H1 (cell line): ENCODE measurements at regions not wholly inside any gene's neighbourhood (a gene's known extent, or its start where the extent isn't known, plus 50 kb on each side); places are given as distances from the start of the nearest gene placed in this dataset.

Experiments
- CTCF ChIA-PET: fragments of 300-600 bp; sonication (Branson Sonifier 250); formaldehyde crosslinking; loops from one replicate; lab custom pipeline; 2021; ENCODE audit not compliant: partially characterized antibody; lab: Charles Lee
- POLR2A ChIA-PET: fragments of 300-600 bp; sonication (Branson Sonifier 250); formaldehyde crosslinking; loops from one replicate; lab custom pipeline; 2021; ENCODE audit warnings: inconsistent platforms; ENCODE audit not compliant: partially characterized antibody; lab: Charles Lee
- DNase-seq, 2 experiments: peaks; one replicate each; pipeline versions ENCODE4 v3.0.0 to v3.0.0-alpha.2; 2010 to 2022; ENCODE audit warnings: low spot score in 2 of 2, low read depth in 1 of 2, mixed read lengths in 1 of 2
- FAIRE-seq: peaks from 2 replicates; lab custom pipeline; 2011; peaks lifted over from hg19 to GRCh38; lab: Jason Lieb, UNC
- H2AFZ ChIP-seq: 2 replicates; pipeline ENCODE4 v1.8.1; 2012; ENCODE audit warnings: low read length, inconsistent platforms
- H2AK5ac ChIP-seq: 2 replicates; pipeline ENCODE4 v1.6.1; 2013; ENCODE audit warnings: low read depth, low read length
- H2BK120ac ChIP-seq: replicated peaks from 2 replicates; pipeline ENCODE3; 2013; ENCODE audit warnings: low read depth, low read length, inconsistent platforms
- H2BK12ac ChIP-seq: 2 replicates; pipeline ENCODE4 v1.6.1; 2013; ENCODE audit warnings: low read depth, low read length
- H2BK15ac ChIP-seq: 2 replicates; pipeline ENCODE4 v1.6.1; 2013; ENCODE audit warnings: low read length
- H2BK20ac ChIP-seq: 2 replicates; pipeline ENCODE4 v1.6.1; 2013; ENCODE audit warnings: low read length
- H2BK5ac ChIP-seq: 2 replicates; pipeline ENCODE4 v1.6.1; 2013; ENCODE audit warnings: low read depth, low read length
- H3K14ac ChIP-seq: 2 replicates; pipeline ENCODE4 v1.6.1; 2013; ENCODE audit warnings: inconsistent platforms; ENCODE audit not compliant: insufficient read length
- H3K18ac ChIP-seq: 2 replicates; pipeline ENCODE4 v1.6.1; 2013; ENCODE audit warnings: low read length; ENCODE audit errors: extremely low read depth
- H3K23ac ChIP-seq: 2 replicates; pipeline ENCODE4 v1.6.1; 2013; ENCODE audit warnings: inconsistent platforms; ENCODE audit not compliant: insufficient read length
- H3K23me2 ChIP-seq: 2 replicates; pipeline ENCODE4 v1.6.1; 2013; ENCODE audit warnings: low read depth, low read length
- H3K27ac ChIP-seq: 2 replicates; pipeline ENCODE4 v1.6.1; 2011; ENCODE audit warnings: low read depth, low read length, inconsistent platforms
- H3K27me3 ChIP-seq, 4 experiments: replicated peaks in 1 of 4; 1 replicate in 1 of 4; 2 replicates in 3 of 4; pipeline versions ENCODE4 v1.6.1 to v1.8.1; 2011 to 2013; ENCODE audit warnings: low read length in 3 of 4, mild to moderate bottlenecking in 3 of 4, inconsistent platforms in 2 of 4, mixed read lengths in 2 of 4, moderate library complexity in 1 of 4; ENCODE audit not compliant: control insufficient read depth in 3 of 4, insufficient read depth in 3 of 4; ENCODE audit errors: extremely low read depth in 1 of 4
- H3K36me3 ChIP-seq, 4 experiments: 2 replicates each; pipeline versions ENCODE4 v1.6.1 to v1.8.1; 2011 to 2013; ENCODE audit warnings: mild to moderate bottlenecking in 4 of 4, low read length in 3 of 4, moderate library complexity in 2 of 4, control low read depth in 1 of 4, inconsistent platforms in 1 of 4; ENCODE audit not compliant: insufficient read depth in 4 of 4, control insufficient read depth in 2 of 4
- H3K4ac ChIP-seq: replicated peaks from 2 replicates; pipeline ENCODE3; 2013; ENCODE audit warnings: low read length, low read depth, mixed read lengths, inconsistent platforms; ENCODE audit not compliant: insufficient read length
- H3K4me1 ChIP-seq, 4 experiments: replicated peaks in 1 of 4; 1 replicate in 1 of 4; 2 replicates in 3 of 4; pipeline versions ENCODE4 v1.6.1 to v1.8.1; 2011 to 2013; ENCODE audit warnings: low read length in 3 of 4, inconsistent platforms in 2 of 4, mixed read lengths in 1 of 4; ENCODE audit not compliant: insufficient read depth in 4 of 4, control insufficient read depth in 3 of 4
- H3K4me2 ChIP-seq, 2 experiments: 2 replicates each; pipeline versions ENCODE4 v1.6.1 to v1.8.1; 2011 to 2013; ENCODE audit warnings: low read depth in 2 of 2, low read length in 2 of 2, control low read depth in 1 of 2, inconsistent platforms in 1 of 2, mild to moderate bottlenecking in 1 of 2; ENCODE audit not compliant: insufficient read depth in 1 of 2
- H3K4me3 ChIP-seq, 4 experiments: fragments of 200-600, 300-600 bp in 1 of 4; sonication (generic), shearing (Covaris generic), sonication (Bioruptor Twin) in 1 of 4; 2 replicates each; pipeline versions ENCODE4 v1.5.1 to v1.8.1; 2011 to 2016; ENCODE audit warnings: low read length in 4 of 4, low read depth in 3 of 4, control low read depth in 2 of 4, inconsistent platforms in 2 of 4, mild to moderate bottlenecking in 2 of 4, mixed read lengths in 1 of 4, moderate library complexity in 1 of 4; ENCODE audit not compliant: insufficient read depth in 2 of 4; ENCODE audit errors: extremely low read depth in 1 of 4
- H3K56ac ChIP-seq: replicated peaks from 2 replicates; pipeline ENCODE3; 2013; ENCODE audit warnings: low read depth, mild to moderate bottlenecking, mixed read lengths, low read length, inconsistent platforms; ENCODE audit not compliant: insufficient read length
- H3K79me1 ChIP-seq: 2 replicates; pipeline ENCODE4 v1.6.1; 2013; ENCODE audit warnings: low read depth, low read length, control low read depth
- H3K79me2 ChIP-seq, 2 experiments: 2 replicates each; pipeline versions ENCODE4 v1.6.1 to v1.8.1; 2012 to 2013; ENCODE audit warnings: low read length in 2 of 2, mild to moderate bottlenecking in 2 of 2, inconsistent platforms in 1 of 2; ENCODE audit not compliant: insufficient read depth in 2 of 2, control insufficient read depth in 1 of 2
- H3K9ac ChIP-seq, 4 experiments: replicated peaks in 1 of 4; 1 replicate in 1 of 4; 2 replicates in 3 of 4; pipeline versions ENCODE4 v1.6.1 to v1.8.1; 2011 to 2013; ENCODE audit warnings: low read depth in 3 of 4, low read length in 3 of 4, control low read depth in 2 of 4, mild to moderate bottlenecking in 2 of 4, moderate library complexity in 2 of 4, inconsistent platforms in 1 of 4; ENCODE audit errors: extremely low read depth in 1 of 4
- H3K9me3 ChIP-seq, 2 experiments: 2 replicates each; pipeline versions ENCODE4 v1.6.1 to v1.8.1; 2012 to 2013; ENCODE audit warnings: mild to moderate bottlenecking in 2 of 2, moderate library complexity in 2 of 2, control low read depth in 1 of 2, inconsistent platforms in 1 of 2, low read depth in 1 of 2, low read length in 1 of 2, mixed read lengths in 1 of 2; ENCODE audit not compliant: insufficient read depth in 2 of 2
- H4K20me1 ChIP-seq, 2 experiments: replicated peaks in 1 of 2; 2 replicates each; pipeline versions ENCODE3 to v1.8.1; 2011 to 2013; ENCODE audit warnings: inconsistent platforms in 2 of 2, low read length in 2 of 2, mild to moderate bottlenecking in 1 of 2; ENCODE audit not compliant: insufficient read depth in 2 of 2, control insufficient read depth in 1 of 2
- H4K5ac ChIP-seq: 2 replicates; pipeline ENCODE4 v1.6.1; 2013; ENCODE audit warnings: low read length, low read depth, mixed read lengths, inconsistent platforms; ENCODE audit not compliant: insufficient read length
- H4K8ac ChIP-seq: 2 replicates; pipeline ENCODE4 v1.8.0; 2013; ENCODE audit warnings: mild to moderate bottlenecking, moderate library complexity, low read length, inconsistent platforms; ENCODE audit not compliant: insufficient read depth; ENCODE audit errors: extremely low read depth
- H4K91ac ChIP-seq: replicated peaks from 2 replicates; pipeline ENCODE3; 2013; ENCODE audit warnings: low read length, mixed read lengths, inconsistent platforms; ENCODE audit not compliant: insufficient read length
- ASH2L ChIP-seq: fragments of 200-600, 300-600 bp; sonication (generic); IDR thresholded peaks from one replicate; pipeline ENCODE4 v1.7.1; 2017; ENCODE audit warnings: low read length
- CTBP2 ChIP-seq: IDR thresholded peaks from 2 replicates; pipeline ENCODE4 v1.7.0; 2011; ENCODE audit warnings: borderline replicate concordance, mild to moderate bottlenecking, moderate library complexity, mixed read lengths, low read length; ENCODE audit not compliant: insufficient read depth, insufficient read length
- JUN ChIP-seq: IDR thresholded peaks from 2 replicates; pipeline ENCODE4 v1.6.1; 2011; ENCODE audit warnings: low read depth, mild to moderate bottlenecking, improper control_type of control experiment, low read length
- JUND ChIP-seq: IDR thresholded peaks from 2 replicates; pipeline ENCODE4 v1.6.1; 2011; ENCODE audit warnings: mild to moderate bottlenecking, improper control_type of control experiment, low read length
- MAFK ChIP-seq: IDR thresholded peaks from 2 replicates; pipeline ENCODE4 v1.6.1; 2012; ENCODE audit warnings: low read depth, mild to moderate bottlenecking, improper control_type of control experiment, low read length
- RAD21 ChIP-seq, 2 experiments: IDR thresholded peaks in 1 of 2; conservative IDR thresholded peaks in 1 of 2; 2 replicates each; pipeline ENCODE4 v1.6.1; 2011; ENCODE audit warnings: low read depth in 2 of 2, low read length in 2 of 2, improper control_type of control experiment in 1 of 2, inconsistent platforms in 1 of 2, mild to moderate bottlenecking in 1 of 2, moderate library complexity in 1 of 2
- SIX5 ChIP-seq: IDR thresholded peaks from 2 replicates; pipeline ENCODE4 v1.6.1; 2011; ENCODE audit warnings: mild to moderate bottlenecking, low read depth, low read length
- SUZ12 ChIP-seq: fragments of 200-600 bp; sonication (generic); IDR thresholded peaks from 2 replicates; pipeline ENCODE4 v1.6.1; 2012; ENCODE audit warnings: mild to moderate bottlenecking, inconsistent platforms, low read length, moderate library complexity, mixed read lengths
- TBP ChIP-seq: IDR thresholded peaks from 2 replicates; pipeline ENCODE4 v1.6.1; 2011; ENCODE audit warnings: low read depth, low read length, improper control_type of control experiment

GRCh38 chr2:41484858-41485234 lies 563.0 kb upstream of the PKDCC start:
- Histone ChIP-seq H2AK5ac (no peak overlapping the region), H3K18ac (no peak overlapping the region), H2BK20ac (no peak overlapping the region), H3K9me3 (no peaks in the 10 kb centered on the region), H4K8ac (no peak overlapping the region), H3K4me3 (no peak overlapping the region), H3K56ac (no peak overlapping the region), H3K23ac (no peak overlapping the region), H3K4me2 (no peak overlapping the region), H4K5ac (no peak overlapping the region), H3K27me3 (no peaks in the 10 kb centered on the region), H2BK5ac (no peak overlapping the region), H3K79me2 (no peaks in the 10 kb centered on the region), H4K91ac (no peak overlapping the region), H2BK15ac (no peak overlapping the region), H3K36me3 (no peaks in the 10 kb centered on the region), H3K27ac (no peak overlapping the region), H4K20me1 (no peaks in the 10 kb centered on the region), H3K14ac (no peak overlapping the region), H2BK120ac (no peak overlapping the region), H3K23me2 (no peaks in the 10 kb centered on the region), H2AFZ (no peak overlapping the region), H2BK12ac (no peak overlapping the region), H3K79me1 (no peaks in the 10 kb centered on the region), H3K9ac (no peak overlapping the region), H3K4me1 (no peaks in the 10 kb centered on the region), H3K4ac (no peak overlapping the region)
- ChIA-PET CTCF (interaction anchor here (0.7 to 0.8 kb wide), 2 partner anchors 12 to 137 kb away, joined by 3 read pairs; no protein-coding TSS in a partner anchor), POLR2A (interaction anchor here (1.3 kb wide), 1 partner anchor 39 kb away, joined by 3 read pairs; no protein-coding TSS in a partner anchor)
- TF ChIP-seq TBP (no peak), CTBP2 (no peak), SIX5 (no peak), JUND (no peak), JUN (no peak), SUZ12 (no peak), ASH2L (no peak), MAFK (no peak), RAD21 (IDR thresholded peaks at IDR 0.05 in 1 of 2, conservative IDR thresholded peaks at IDR 0.05 in 1 of 2; ENCODE audit: low read depth in 2 of 2, low read length in 2 of 2) (no peak)
- FAIRE-seq, result no peak
- DNase-seq, result no peak
